HepG2 (cell line): ENCODE measurements at regions not wholly inside any gene's neighbourhood (a gene's known extent, or its start where the extent isn't known, plus 50 kb on each side); places are given as distances from the start of the nearest gene placed in this dataset.

ENCODE experiments used
- ATAC-seq: fragments of 200-7000 bp; cut with Tn5 transposase; 3 replicates; pipeline ENCODE4 v1.9.1; 2020; ENCODE audit warnings: mild to moderate bottlenecking, moderate library complexity
- BruUV-seq: library from RNA; stranded (reverse); fragments of 400-500 nt; replicated peaks from 2 replicates; lab custom pipeline; 2021; lab: Mats Ljungman, UMichigan
- CTCF ChIA-PET: fragments of 300-600 bp; formaldehyde crosslinking; extraction: SDS; loops from one replicate; lab custom pipeline; 2021; ENCODE audit warnings: low total read pairs, inconsistent platforms, low intra/inter-chr PET ratio; lab: Yijun Ruan, JAX
- POLR2A ChIA-PET: fragments of 350-600 bp; sonication (Branson Sonifier 250); formaldehyde crosslinking; loops from one replicate; lab custom pipeline; 2020; ENCODE audit warnings: antibody characterized with exemption, inconsistent platforms; lab: Yijun Ruan, JAX
- DNase-seq: peaks from one replicate; pipeline ENCODE4 v3.0.0-alpha.2; 2015; ENCODE audit warnings: low spot score
- FAIRE-seq: peaks from 3 replicates; lab custom pipeline; 2011; peaks lifted over from hg19 to GRCh38; lab: Jason Lieb, UNC
- H2AFZ ChIP-seq: one replicate; pipeline ENCODE4 v1.6.1; 2011; ENCODE audit warnings: low read length, inconsistent platforms
- H3K27ac ChIP-seq: fragments of 300-600 bp; 3 replicates; pipeline ENCODE4 v1.8.0; 2011; ENCODE audit warnings: mixed run types, mild to moderate bottlenecking, mixed read lengths, low read length, inconsistent platforms; ENCODE audit not compliant: insufficient read depth; ENCODE audit errors: extremely low read length
- H3K27me3 ChIP-seq, 2 experiments: fragments of 200-600 bp in 1 of 2; 2 replicates in 1 of 2; 3 replicates in 1 of 2; pipeline versions ENCODE4 v1.6.0 to v1.8.0; 2011; ENCODE audit warnings: low read length in 2 of 2, mild to moderate bottlenecking in 2 of 2, moderate library complexity in 2 of 2, inconsistent platforms in 1 of 2; ENCODE audit not compliant: insufficient read depth in 2 of 2, control insufficient read depth in 1 of 2
- H3K36me3 ChIP-seq, 2 experiments: fragments of 200-600 bp in 1 of 2; replicated peaks in 1 of 2; 2 replicates in 1 of 2; 3 replicates in 1 of 2; pipeline versions ENCODE4 v1.5.1 to v1.8.0; 2011; ENCODE audit warnings: low read length in 2 of 2, inconsistent platforms in 1 of 2; ENCODE audit not compliant: insufficient read depth in 2 of 2, control insufficient read depth in 1 of 2
- H3K4me1 ChIP-seq: 2 replicates; pipeline ENCODE4 v1.5.1; 2012; ENCODE audit warnings: low read length, inconsistent platforms; ENCODE audit not compliant: insufficient read depth
- H3K4me2 ChIP-seq: 2 replicates; pipeline ENCODE4 v1.6.0; 2011; ENCODE audit warnings: low read depth, low read length, inconsistent platforms
- H3K4me3 ChIP-seq, 3 experiments: fragments of 200-600 bp in 1 of 3; sonication (generic), shearing (Covaris generic) in 1 of 3; replicated peaks in 1 of 3; 2 replicates each; pipeline ENCODE4 v1.5.1; 2011 to 2016; ENCODE audit warnings: low read length in 3 of 3, inconsistent platforms in 2 of 3, low read depth in 2 of 3, mild to moderate bottlenecking in 2 of 3, control low read depth in 1 of 3, mixed read lengths in 1 of 3; ENCODE audit not compliant: insufficient read depth in 1 of 3
- H3K79me2 ChIP-seq: one replicate; pipeline ENCODE4 v1.6.1; 2011; ENCODE audit warnings: low read length, inconsistent platforms; ENCODE audit not compliant: insufficient read depth
- H3K9ac ChIP-seq: 2 replicates; pipeline ENCODE4 v1.6.0; 2011; ENCODE audit warnings: mild to moderate bottlenecking, low read depth, low read length, inconsistent platforms; ENCODE audit not compliant: insufficient read depth
- H3K9me3 ChIP-seq: 2 replicates; pipeline ENCODE4 v1.5.1; 2012; ENCODE audit warnings: mild to moderate bottlenecking, low read length
- H4K20me1 ChIP-seq: 2 replicates; pipeline ENCODE4 v1.6.0; 2011; ENCODE audit warnings: inconsistent platforms, mild to moderate bottlenecking, low read length, moderate library complexity; ENCODE audit not compliant: insufficient read depth
- CHD4 ChIP-seq: fragments of 200-600 bp; sonication (generic); IDR thresholded peaks from 2 replicates; pipeline ENCODE4 v1.7.0; 2017; ENCODE audit warnings: mild to moderate bottlenecking, low read length, borderline replicate concordance
- CSRNP2 ChIP-seq: sonication (generic); formaldehyde crosslinking; conservative IDR thresholded peaks from 2 replicates; pipeline ENCODE4 v1.8.0; 2022; ENCODE audit warnings: low read depth, missing genetic modification reagents
- ZBTB44 ChIP-seq: sonication (generic); formaldehyde crosslinking; IDR thresholded peaks from 2 replicates; pipeline ENCODE4 v1.4.0; 2020; ENCODE audit warnings: missing genetic modification reagents
- ZNF660 ChIP-seq: sonication (generic); formaldehyde crosslinking; IDR thresholded peaks from 2 replicates; pipeline ENCODE4 v1.5.1; 2020; ENCODE audit warnings: mild to moderate bottlenecking, low read depth, missing genetic modification reagents, borderline replicate concordance
- ZNF703 ChIP-seq: sonication (generic); formaldehyde crosslinking; IDR thresholded peaks from 2 replicates; pipeline ENCODE4 v1.5.1; 2020; ENCODE audit warnings: missing genetic modification reagents, mild to moderate bottlenecking, moderate library complexity, borderline replicate concordance
- WGBS: methylation state at CpG from one replicate; pipeline ENCODE4 v1.1.6; 2017; ENCODE audit warnings: low lambda C conversion rate; 5-methylcytosine and 5-hydroxymethylcytosine counted together
- in situ Hi-C: cut with HindIII; loops from 2 replicates; pipeline ENCODE4 v1.10.0; 2017; ENCODE audit warnings: low pct_unique_long_range_greater_than_20kb; ENCODE audit not compliant: extremely low pct_ligation_motif_present
- intact Hi-C: fragments of 100-400 bp; cut with micrococcal nuclease; formaldehyde crosslinking; loops from one replicate; pipeline ENCODE4 v1.10.0; 2022; ENCODE audit not compliant: unreplicated experiment
- TF ChIP-seq, protein P1 (sequence below): sonication (generic); formaldehyde crosslinking; IDR thresholded peaks from 2 replicates; pipeline ENCODE4 v1.4.0; 2020; ENCODE audit warnings: mild to moderate bottlenecking, missing genetic modification reagents, borderline replicate concordance

DNA sequence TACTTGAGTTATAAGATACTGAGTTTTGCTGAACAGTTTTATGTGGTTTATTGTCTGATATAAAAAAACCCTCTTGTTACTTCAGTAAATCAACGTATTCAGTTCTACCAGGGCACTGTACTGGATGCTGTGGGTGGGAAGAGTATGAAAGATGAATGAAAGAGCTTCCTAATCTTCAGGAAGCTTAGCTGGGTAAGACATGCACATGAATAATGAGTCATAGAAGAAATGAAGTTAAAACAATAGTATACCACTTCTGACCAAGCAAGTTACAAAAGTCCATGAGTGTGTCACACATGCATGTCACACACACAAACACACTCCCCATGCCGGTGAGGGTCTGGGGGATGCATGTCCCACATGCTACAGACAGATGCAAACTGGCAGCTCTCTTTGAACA lies 105.9 kb downstream of the SIPA1L2 start:
- DNase-seq (no peak), FAIRE-seq (no peak), ATAC-seq (no peak)
- intact Hi-C loops (no loop called here), in situ Hi-C loops (no loop called here)
- H3K4me1 ChIP-seq = no peaks in the 10 kb centered on the region
- no peaks in the 10 kb centered on the region for H3K9me3 ChIP-seq
- no peak overlapping the region for H3K4me3 ChIP-seq
- no peak overlapping the region for H3K27ac ChIP-seq
- H2AFZ ChIP-seq = no peak overlapping the region
- no peaks in the 10 kb centered on the region for H4K20me1 ChIP-seq
- no peaks in the 10 kb centered on the region for H3K36me3 ChIP-seq
- H3K9ac ChIP-seq = no peak overlapping the region
- POLR2A ChIA-PET = no interaction called here
- no peak overlapping the region for H3K4me2 ChIP-seq
- TF ChIP-seq CHD4 = no peak
- TF ChIP-seq CSRNP2 (CRISPR knock-in tag) = no peak
- TF ChIP-seq, protein P1, sequence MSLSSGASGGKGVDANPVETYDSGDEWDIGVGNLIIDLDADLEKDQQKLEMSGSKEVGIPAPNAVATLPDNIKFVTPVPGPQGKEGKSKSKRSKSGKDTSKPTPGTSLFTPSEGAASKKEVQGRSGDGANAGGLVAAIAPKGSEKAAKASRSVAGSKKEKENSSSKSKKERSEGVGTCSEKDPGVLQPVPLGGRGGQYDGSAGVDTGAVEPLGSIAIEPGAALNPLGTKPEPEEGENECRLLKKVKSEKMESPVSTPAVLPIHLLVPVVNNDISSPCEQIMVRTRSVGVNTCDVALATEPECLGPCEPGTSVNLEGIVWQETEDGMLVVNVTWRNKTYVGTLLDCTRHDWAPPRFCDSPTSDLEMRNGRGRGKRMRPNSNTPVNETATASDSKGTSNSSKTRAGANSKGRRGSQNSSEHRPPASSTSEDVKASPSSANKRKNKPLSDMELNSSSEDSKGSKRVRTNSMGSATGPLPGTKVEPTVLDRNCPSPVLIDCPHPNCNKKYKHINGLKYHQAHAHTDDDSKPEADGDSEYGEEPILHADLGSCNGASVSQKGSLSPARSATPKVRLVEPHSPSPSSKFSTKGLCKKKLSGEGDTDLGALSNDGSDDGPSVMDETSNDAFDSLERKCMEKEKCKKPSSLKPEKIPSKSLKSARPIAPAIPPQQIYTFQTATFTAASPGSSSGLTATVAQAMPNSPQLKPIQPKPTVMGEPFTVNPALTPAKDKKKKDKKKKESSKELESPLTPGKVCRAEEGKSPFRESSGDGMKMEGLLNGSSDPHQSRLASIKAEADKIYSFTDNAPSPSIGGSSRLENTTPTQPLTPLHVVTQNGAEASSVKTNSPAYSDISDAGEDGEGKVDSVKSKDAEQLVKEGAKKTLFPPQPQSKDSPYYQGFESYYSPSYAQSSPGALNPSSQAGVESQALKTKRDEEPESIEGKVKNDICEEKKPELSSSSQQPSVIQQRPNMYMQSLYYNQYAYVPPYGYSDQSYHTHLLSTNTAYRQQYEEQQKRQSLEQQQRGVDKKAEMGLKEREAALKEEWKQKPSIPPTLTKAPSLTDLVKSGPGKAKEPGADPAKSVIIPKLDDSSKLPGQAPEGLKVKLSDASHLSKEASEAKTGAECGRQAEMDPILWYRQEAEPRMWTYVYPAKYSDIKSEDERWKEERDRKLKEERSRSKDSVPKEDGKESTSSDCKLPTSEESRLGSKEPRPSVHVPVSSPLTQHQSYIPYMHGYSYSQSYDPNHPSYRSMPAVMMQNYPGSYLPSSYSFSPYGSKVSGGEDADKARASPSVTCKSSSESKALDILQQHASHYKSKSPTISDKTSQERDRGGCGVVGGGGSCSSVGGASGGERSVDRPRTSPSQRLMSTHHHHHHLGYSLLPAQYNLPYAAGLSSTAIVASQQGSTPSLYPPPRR (CRISPR knock-in tag) = no peak
- no peak for TF ChIP-seq ZNF660 (CRISPR knock-in tag)
- no peak for TF ChIP-seq ZBTB44 (CRISPR knock-in tag)
- no peak for TF ChIP-seq ZNF703
- BruUV-seq = no TSS peak
- H3K27me3 ChIP-seq = no peaks in the 10 kb centered on the region
- CTCF ChIA-PET = no interaction called here
- 1% methylated on average over 2 of the region's 2 CpGs for WGBS
- H3K79me2 ChIP-seq = no peaks in the 10 kb centered on the region
